GM23338 (cell line): ENCODE measurements at regions not wholly inside any gene's neighbourhood (a gene's known extent, or its start where the extent isn't known, plus 50 kb on each side); places are given as distances from the start of the nearest gene placed in this dataset.

Experiments used
- ATAC-seq: fragments of 200-7000 bp; cut with Tn5 transposase; 3 replicates; pipeline ENCODE4 v1.9.1; 2020
- DNase-seq: peaks from one replicate; pipeline ENCODE4 v3.0.0-alpha.2; 2015; ENCODE audit warnings: low spot score
- H2AFZ ChIP-seq: fragments of 200-600 bp; sonication (generic); 2 replicates; pipeline ENCODE4 v1.8.0; 2016; ENCODE audit warnings: antibody characterized with exemption, mild to moderate bottlenecking, moderate library complexity
- H3F3A ChIP-seq: fragments of 200-600 bp; sonication (generic); replicated peaks from 2 replicates; pipeline ENCODE4 v1.8.0; 2017; ENCODE audit warnings: antibody characterized with exemption, mixed run types, low read depth
- H3K27ac ChIP-seq: fragments of 200-600 bp; sonication (generic); 2 replicates; pipeline ENCODE4 v1.6.1; 2016; ENCODE audit warnings: low read depth
- H3K27me3 ChIP-seq: fragments of 200-600 bp; sonication (generic); 2 replicates; pipeline ENCODE4 v1.8.0; 2016; ENCODE audit warnings: mild to moderate bottlenecking, mixed run types, moderate library complexity; ENCODE audit not compliant: insufficient read depth
- H3K36me3 ChIP-seq: fragments of 200-600 bp; sonication (generic); 2 replicates; pipeline ENCODE4 v1.8.0; 2016; ENCODE audit warnings: mild to moderate bottlenecking; ENCODE audit not compliant: insufficient read depth
- H3K4me1 ChIP-seq: fragments of 200-600 bp; sonication (generic); 2 replicates; pipeline ENCODE4 v1.8.0; 2016; ENCODE audit warnings: mild to moderate bottlenecking, moderate library complexity; ENCODE audit not compliant: insufficient read depth
- H3K4me2 ChIP-seq: fragments of 200-600 bp; sonication (generic); 2 replicates; pipeline ENCODE4 v1.7.1; 2017; ENCODE audit warnings: mixed run types
- H3K4me3 ChIP-seq: fragments of 200-600 bp; sonication (generic); 2 replicates; pipeline ENCODE4 v1.6.1; 2016; ENCODE audit warnings: mixed run types
- H3K79me2 ChIP-seq: fragments of 200-600 bp; sonication (generic); replicated peaks from 2 replicates; pipeline ENCODE4 v1.8.0; 2017; ENCODE audit warnings: mild to moderate bottlenecking; ENCODE audit not compliant: insufficient read depth
- H3K9me2 ChIP-seq: fragments of 200-600 bp; sonication (generic); 2 replicates; pipeline ENCODE4 v1.8.0; 2017; ENCODE audit not compliant: insufficient read depth
- H4K20me1 ChIP-seq: fragments of 200-600 bp; sonication (generic); replicated peaks from 2 replicates; pipeline ENCODE4 v1.8.0; 2017; ENCODE audit warnings: mild to moderate bottlenecking; ENCODE audit not compliant: insufficient read depth
- H3K27ac Mint-ChIP-seq: 2 replicates; pipeline ENCODE4 v1.8.0; 2020; ENCODE audit warnings: inconsistent platforms, mild to moderate bottlenecking, moderate library complexity, mixed read lengths
- H3K27me3 Mint-ChIP-seq: 3 replicates; pipeline ENCODE4 v1.8.0; 2022; ENCODE audit warnings: low read depth, mild to moderate bottlenecking, moderate library complexity, mixed read lengths, inconsistent platforms; ENCODE audit not compliant: insufficient read depth, poor library complexity
- H3K36me3 Mint-ChIP-seq: 3 replicates; pipeline ENCODE4 v1.8.0; 2021; ENCODE audit warnings: low read depth, mild to moderate bottlenecking, inconsistent platforms, moderate library complexity, mixed read lengths
- H3K4me1 Mint-ChIP-seq: 3 replicates; pipeline ENCODE4 v1.8.0; 2020; ENCODE audit warnings: mild to moderate bottlenecking, inconsistent platforms, mixed read lengths
- H3K4me3 Mint-ChIP-seq: 3 replicates; pipeline ENCODE4 v1.8.0; 2021; ENCODE audit warnings: moderate library complexity, mild to moderate bottlenecking, inconsistent platforms, mixed read lengths
- H3K9me3 Mint-ChIP-seq: 3 replicates; pipeline ENCODE4 v1.8.0; 2020; ENCODE audit warnings: moderate library complexity, mild to moderate bottlenecking, inconsistent platforms, mixed read lengths
- CREB1 ChIP-seq: fragments of 250-450 bp; sonication (Bioruptor Pico); IDR thresholded peaks from 2 replicates; pipeline ENCODE4 v1.5.0; 2020; ENCODE audit warnings: low read depth, mild to moderate bottlenecking, moderate library complexity
- EZH2phosphoT487 ChIP-seq: fragments of 200-600 bp; sonication (generic); IDR thresholded peaks from one replicate; pipeline ENCODE4 v1.8.1; 2018; ENCODE audit warnings: antibody characterized with exemption; ENCODE audit not compliant: unreplicated experiment
- JUNB ChIP-seq: IDR thresholded peaks from one replicate; pipeline ENCODE4 v1.6.1; 2016; ENCODE audit warnings: antibody characterized with exemption; ENCODE audit not compliant: unreplicated experiment
- NANOG ChIP-seq: IDR thresholded peaks from 2 replicates; pipeline ENCODE4 v1.6.1; 2016; ENCODE audit warnings: antibody characterized with exemption, borderline replicate concordance
- POLR2AphosphoS5 ChIP-seq: IDR thresholded peaks from 2 replicates; pipeline ENCODE4 v1.6.1; 2016; ENCODE audit warnings: antibody characterized with exemption, low read depth
- ZNF114 ChIP-seq: fragments of 250-450 bp; sonication (Bioruptor Pico); IDR thresholded peaks from 2 replicates; pipeline ENCODE4 v1.5.0; 2020; ENCODE audit warnings: mild to moderate bottlenecking, moderate library complexity
- TF ChIP-seq, protein P1 (sequence below): IDR thresholded peaks from 2 replicates; pipeline ENCODE4 v1.6.1; 2016; ENCODE audit warnings: antibody characterized with exemption
- TF ChIP-seq, protein P2 (sequence below): IDR thresholded peaks from one replicate; pipeline ENCODE4 v1.6.1; 2018; ENCODE audit warnings: antibody characterized with exemption; ENCODE audit not compliant: unreplicated experiment
- TF ChIP-seq, protein P3 (sequence below): fragments of 250-450 bp; sonication (Bioruptor Pico); IDR thresholded peaks from 2 replicates; pipeline ENCODE4 v1.5.0; 2020; ENCODE audit warnings: mild to moderate bottlenecking, moderate library complexity
- TF ChIP-seq, protein P4 (sequence below), 2 experiments: fragments of 200-600 bp in 1 of 2; sonication (generic) in 1 of 2; conservative IDR thresholded peaks; 2 replicates each; pipeline versions ENCODE4 v1.5.1 to v1.6.1; 2016 to 2017; ENCODE audit warnings: antibody characterized with exemption in 2 of 2, low read depth in 2 of 2, mild to moderate bottlenecking in 2 of 2, moderate library complexity in 1 of 2

DNA sequence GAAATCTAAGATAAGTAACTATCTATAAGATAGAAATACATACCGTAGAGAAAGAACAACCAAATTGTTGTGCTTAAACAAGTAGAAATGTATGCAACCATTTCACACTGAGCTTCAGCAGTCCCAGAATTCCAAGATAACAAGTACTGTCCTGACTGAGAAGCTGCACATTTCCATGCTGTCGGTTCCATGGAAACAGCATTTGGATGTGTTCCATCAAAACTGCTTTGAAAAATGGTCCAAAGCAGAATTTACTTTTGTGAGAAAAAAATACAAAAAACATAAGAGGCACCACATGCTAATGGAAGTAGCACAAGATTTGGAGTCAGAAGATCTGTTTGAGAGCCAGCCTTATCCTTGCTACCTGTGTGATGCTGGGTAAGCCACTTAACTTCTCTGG, 92.6 kb downstream of the MTERF1 start:
- Mint-ChIP-seq H3K36me3 (peaks cover 3% of the 10 kb centered on the region; the same call in 1 of the 3 replicates), H3K9me3 (peaks cover 12% of the 10 kb centered on the region), H3K4me1 (no peaks in the 10 kb centered on the region), H3K27me3 (peaks cover 3% of the 10 kb centered on the region), H3K27ac (no peak overlapping the region), H3K4me3 (no peak overlapping the region)
- Histone ChIP-seq H3F3A (no peaks in the 10 kb centered on the region), H3K27me3 (no peaks in the 10 kb centered on the region), H3K4me1 (no peaks in the 10 kb centered on the region), H3K27ac (no peak overlapping the region), H3K79me2 (no peaks in the 10 kb centered on the region), H4K20me1 (no peaks in the 10 kb centered on the region), H3K4me2 (no peak overlapping the region), H3K4me3 (no peak overlapping the region), H2AFZ (no peak overlapping the region), H3K9me2 (no peaks in the 10 kb centered on the region), H3K36me3 (peaks cover 2% of the 10 kb centered on the region; the same call in 1 of the 2 replicates)
- DNase-seq (no peak), ATAC-seq (no peak)
- TF ChIP-seq JUNB (no peak), CREB1 (CRISPR knock-in tag) (no peak)

DNA sequence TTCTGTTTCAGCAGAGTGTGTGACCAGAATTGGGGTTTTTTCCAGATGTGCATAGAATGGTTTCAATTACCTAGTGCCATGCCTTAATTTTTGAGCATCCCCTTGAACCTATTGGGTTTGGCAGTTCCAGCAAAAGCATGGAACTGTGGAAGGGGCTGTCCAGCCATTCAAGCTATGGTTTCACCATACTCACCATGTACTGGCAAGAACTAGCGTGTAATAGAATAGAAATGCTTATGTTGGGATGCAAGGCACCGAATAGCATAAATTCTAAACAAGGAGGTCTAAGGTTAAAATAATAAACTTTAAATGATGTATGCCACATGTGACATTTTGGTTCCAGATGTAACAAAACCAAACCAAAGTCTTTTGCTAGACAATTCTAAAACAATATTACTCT, 91.4 kb downstream of the MTERF1 start:
- Mint-ChIP-seq H3K27ac (no peak overlapping the region), H3K4me3 (no peak overlapping the region), H3K9me3 (peaks cover 16% of the 10 kb centered on the region), H3K4me1 (no peaks in the 10 kb centered on the region), H3K27me3 (peaks cover 2% of the 10 kb centered on the region), H3K36me3 (peaks cover 3% of the 10 kb centered on the region; the same call in 1 of the 3 replicates)
- DNase-seq: no peak
- ATAC-seq: no peak
- Histone ChIP-seq H3K4me2 (no peak overlapping the region), H3K27ac (no peak overlapping the region), H2AFZ (no peak overlapping the region), H3K36me3 (peaks cover 2% of the 10 kb centered on the region; the same call in 1 of the 2 replicates), H3K27me3 (no peaks in the 10 kb centered on the region), H3K9me2 (no peaks in the 10 kb centered on the region), H3K4me3 (no peak overlapping the region), H4K20me1 (no peaks in the 10 kb centered on the region), H3K4me1 (no peaks in the 10 kb centered on the region), H3K79me2 (no peaks in the 10 kb centered on the region), H3F3A (no peaks in the 10 kb centered on the region)
- TF ChIP-seq, protein P1, sequence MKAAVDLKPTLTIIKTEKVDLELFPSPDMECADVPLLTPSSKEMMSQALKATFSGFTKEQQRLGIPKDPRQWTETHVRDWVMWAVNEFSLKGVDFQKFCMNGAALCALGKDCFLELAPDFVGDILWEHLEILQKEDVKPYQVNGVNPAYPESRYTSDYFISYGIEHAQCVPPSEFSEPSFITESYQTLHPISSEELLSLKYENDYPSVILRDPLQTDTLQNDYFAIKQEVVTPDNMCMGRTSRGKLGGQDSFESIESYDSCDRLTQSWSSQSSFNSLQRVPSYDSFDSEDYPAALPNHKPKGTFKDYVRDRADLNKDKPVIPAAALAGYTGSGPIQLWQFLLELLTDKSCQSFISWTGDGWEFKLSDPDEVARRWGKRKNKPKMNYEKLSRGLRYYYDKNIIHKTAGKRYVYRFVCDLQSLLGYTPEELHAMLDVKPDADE: no peak
- TF ChIP-seq ZNF114 (no peak), NANOG (no peak), EZH2phosphoT487 (no peak), POLR2AphosphoS5 (no peak)
- TF ChIP-seq, protein P2, sequence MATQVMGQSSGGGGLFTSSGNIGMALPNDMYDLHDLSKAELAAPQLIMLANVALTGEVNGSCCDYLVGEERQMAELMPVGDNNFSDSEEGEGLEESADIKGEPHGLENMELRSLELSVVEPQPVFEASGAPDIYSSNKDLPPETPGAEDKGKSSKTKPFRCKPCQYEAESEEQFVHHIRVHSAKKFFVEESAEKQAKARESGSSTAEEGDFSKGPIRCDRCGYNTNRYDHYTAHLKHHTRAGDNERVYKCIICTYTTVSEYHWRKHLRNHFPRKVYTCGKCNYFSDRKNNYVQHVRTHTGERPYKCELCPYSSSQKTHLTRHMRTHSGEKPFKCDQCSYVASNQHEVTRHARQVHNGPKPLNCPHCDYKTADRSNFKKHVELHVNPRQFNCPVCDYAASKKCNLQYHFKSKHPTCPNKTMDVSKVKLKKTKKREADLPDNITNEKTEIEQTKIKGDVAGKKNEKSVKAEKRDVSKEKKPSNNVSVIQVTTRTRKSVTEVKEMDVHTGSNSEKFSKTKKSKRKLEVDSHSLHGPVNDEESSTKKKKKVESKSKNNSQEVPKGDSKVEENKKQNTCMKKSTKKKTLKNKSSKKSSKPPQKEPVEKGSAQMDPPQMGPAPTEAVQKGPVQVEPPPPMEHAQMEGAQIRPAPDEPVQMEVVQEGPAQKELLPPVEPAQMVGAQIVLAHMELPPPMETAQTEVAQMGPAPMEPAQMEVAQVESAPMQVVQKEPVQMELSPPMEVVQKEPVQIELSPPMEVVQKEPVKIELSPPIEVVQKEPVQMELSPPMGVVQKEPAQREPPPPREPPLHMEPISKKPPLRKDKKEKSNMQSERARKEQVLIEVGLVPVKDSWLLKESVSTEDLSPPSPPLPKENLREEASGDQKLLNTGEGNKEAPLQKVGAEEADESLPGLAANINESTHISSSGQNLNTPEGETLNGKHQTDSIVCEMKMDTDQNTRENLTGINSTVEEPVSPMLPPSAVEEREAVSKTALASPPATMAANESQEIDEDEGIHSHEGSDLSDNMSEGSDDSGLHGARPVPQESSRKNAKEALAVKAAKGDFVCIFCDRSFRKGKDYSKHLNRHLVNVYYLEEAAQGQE: no peak
- TF ChIP-seq, protein P3, sequence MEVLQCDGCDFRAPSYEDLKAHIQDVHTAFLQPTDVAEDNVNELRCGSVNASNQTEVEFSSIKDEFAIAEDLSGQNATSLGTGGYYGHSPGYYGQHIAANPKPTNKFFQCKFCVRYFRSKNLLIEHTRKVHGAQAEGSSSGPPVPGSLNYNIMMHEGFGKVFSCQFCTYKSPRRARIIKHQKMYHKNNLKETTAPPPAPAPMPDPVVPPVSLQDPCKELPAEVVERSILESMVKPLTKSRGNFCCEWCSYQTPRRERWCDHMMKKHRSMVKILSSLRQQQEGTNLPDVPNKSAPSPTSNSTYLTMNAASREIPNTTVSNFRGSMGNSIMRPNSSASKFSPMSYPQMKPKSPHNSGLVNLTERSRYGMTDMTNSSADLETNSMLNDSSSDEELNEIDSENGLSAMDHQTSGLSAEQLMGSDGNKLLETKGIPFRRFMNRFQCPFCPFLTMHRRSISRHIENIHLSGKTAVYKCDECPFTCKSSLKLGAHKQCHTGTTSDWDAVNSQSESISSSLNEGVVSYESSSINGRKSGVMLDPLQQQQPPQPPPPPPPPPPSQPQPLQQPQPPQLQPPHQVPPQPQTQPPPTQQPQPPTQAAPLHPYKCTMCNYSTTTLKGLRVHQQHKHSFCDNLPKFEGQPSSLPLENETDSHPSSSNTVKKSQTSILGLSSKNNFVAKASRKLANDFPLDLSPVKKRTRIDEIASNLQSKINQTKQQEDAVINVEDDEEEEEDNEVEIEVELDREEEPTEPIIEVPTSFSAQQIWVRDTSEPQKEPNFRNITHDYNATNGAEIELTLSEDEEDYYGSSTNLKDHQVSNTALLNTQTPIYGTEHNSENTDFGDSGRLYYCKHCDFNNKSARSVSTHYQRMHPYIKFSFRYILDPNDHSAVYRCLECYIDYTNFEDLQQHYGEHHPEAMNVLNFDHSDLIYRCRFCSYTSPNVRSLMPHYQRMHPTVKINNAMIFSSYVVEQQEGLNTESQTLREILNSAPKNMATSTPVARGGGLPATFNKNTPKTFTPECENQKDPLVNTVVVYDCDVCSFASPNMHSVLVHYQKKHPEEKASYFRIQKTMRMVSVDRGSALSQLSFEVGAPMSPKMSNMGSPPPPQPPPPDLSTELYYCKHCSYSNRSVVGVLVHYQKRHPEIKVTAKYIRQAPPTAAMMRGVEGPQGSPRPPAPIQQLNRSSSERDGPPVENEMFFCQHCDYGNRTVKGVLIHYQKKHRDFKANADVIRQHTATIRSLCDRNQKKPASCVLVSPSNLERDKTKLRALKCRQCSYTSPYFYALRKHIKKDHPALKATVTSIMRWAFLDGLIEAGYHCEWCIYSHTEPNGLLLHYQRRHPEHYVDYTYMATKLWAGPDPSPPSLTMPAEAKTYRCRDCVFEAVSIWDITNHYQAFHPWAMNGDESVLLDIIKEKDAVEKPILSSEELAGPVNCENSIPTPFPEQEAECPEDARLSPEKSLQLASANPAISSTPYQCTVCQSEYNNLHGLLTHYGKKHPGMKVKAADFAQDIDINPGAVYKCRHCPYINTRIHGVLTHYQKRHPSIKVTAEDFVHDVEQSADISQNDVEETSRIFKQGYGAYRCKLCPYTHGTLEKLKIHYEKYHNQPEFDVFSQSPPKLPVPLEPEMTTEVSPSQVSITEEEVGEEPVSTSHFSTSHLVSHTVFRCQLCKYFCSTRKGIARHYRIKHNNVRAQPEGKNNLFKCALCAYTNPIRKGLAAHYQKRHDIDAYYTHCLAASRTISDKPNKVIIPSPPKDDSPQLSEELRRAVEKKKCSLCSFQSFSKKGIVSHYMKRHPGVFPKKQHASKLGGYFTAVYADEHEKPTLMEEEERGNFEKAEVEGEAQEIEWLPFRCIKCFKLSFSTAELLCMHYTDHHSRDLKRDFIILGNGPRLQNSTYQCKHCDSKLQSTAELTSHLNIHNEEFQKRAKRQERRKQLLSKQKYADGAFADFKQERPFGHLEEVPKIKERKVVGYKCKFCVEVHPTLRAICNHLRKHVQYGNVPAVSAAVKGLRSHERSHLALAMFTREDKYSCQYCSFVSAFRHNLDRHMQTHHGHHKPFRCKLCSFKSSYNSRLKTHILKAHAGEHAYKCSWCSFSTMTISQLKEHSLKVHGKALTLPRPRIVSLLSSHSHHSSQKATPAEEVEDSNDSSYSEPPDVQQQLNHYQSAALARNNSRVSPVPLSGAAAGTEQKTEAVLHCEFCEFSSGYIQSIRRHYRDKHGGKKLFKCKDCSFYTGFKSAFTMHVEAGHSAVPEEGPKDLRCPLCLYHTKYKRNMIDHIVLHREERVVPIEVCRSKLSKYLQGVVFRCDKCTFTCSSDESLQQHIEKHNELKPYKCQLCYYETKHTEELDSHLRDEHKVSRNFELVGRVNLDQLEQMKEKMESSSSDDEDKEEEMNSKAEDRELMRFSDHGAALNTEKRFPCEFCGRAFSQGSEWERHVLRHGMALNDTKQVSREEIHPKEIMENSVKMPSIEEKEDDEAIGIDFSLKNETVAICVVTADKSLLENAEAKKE: no peak
- TF ChIP-seq, protein P4, sequence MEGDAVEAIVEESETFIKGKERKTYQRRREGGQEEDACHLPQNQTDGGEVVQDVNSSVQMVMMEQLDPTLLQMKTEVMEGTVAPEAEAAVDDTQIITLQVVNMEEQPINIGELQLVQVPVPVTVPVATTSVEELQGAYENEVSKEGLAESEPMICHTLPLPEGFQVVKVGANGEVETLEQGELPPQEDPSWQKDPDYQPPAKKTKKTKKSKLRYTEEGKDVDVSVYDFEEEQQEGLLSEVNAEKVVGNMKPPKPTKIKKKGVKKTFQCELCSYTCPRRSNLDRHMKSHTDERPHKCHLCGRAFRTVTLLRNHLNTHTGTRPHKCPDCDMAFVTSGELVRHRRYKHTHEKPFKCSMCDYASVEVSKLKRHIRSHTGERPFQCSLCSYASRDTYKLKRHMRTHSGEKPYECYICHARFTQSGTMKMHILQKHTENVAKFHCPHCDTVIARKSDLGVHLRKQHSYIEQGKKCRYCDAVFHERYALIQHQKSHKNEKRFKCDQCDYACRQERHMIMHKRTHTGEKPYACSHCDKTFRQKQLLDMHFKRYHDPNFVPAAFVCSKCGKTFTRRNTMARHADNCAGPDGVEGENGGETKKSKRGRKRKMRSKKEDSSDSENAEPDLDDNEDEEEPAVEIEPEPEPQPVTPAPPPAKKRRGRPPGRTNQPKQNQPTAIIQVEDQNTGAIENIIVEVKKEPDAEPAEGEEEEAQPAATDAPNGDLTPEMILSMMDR (conservative IDR thresholded peaks at IDR 0.05; ENCODE audit: low read depth in 2 of 2): no peak
